ENCODE measurements at regions not wholly inside any gene's neighbourhood (a gene's known extent, or its start where the extent isn't known, plus 50 kb on each side); places are given as distances from the start of the nearest gene placed in this dataset.

DNA sequence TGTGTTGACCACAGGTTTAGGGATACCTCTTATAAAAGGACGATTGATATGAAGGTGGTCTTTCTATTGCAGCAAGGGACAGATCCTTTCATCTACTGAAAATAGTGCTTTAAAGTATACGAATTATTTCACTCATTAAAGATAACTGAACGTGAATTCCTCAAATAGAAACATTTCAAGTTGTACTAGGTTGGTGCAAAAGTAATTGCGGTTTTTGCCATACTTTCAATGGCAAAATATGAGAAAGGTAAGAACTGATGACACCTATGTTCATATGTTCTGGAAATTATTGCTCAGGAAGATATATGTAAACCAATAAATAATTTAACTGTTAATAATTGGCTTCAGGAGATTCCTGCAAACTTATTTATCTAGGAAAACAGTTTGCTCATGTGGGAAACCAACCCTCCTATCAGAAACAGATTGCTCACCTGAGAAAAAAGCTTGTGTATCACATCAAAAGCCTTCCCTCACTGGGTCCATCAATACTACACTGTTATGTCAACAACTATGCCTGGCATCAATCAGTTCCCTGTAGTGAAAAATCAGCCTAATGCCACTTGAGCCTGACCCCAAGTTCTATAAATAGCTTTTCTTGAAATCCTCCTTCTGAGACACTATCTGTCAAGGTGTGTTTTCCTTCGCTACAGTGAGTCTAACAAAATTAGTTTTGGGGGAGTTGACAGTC, 81.5 kb upstream of the ACSL3 start:
- Histone ChIP-seq H3K9me1 (replicated peaks; ENCODE audit: control insufficient read depth, extremely low read depth, insufficient read depth, low read length) (no peaks in the 10 kb centered on the region), H2AFZ (ENCODE audit: low read depth, low read length) (no peak overlapping the region), H3K27ac (ENCODE audit: insufficient read depth, low read depth, low read length) (no peak overlapping the region), H3K27me3 (ENCODE audit: control insufficient read depth in 2 of 2, insufficient read depth in 2 of 2, low read length in 2 of 2) (no peaks in the 10 kb centered on the region), H3K4me1 (ENCODE audit: control insufficient read depth, extremely low read depth, insufficient read depth, low read length) (no peaks in the 10 kb centered on the region), H4K20me1 (replicated peaks; ENCODE audit: control insufficient read depth, extremely low read depth, insufficient read depth, low read length) (no peaks in the 10 kb centered on the region), H3K36me3 (ENCODE audit: control insufficient read depth in 2 of 2, extremely low read depth in 1 of 2, insufficient read depth in 2 of 2, low read length in 2 of 2) (no peaks in the 10 kb centered on the region), H3K9ac (replicated peaks; ENCODE audit: extremely low read depth, insufficient read depth, low read length) (no peak overlapping the region), H3K79me2 (ENCODE audit: control insufficient read depth, insufficient read depth, low read length) (no peaks in the 10 kb centered on the region), H3K4me2 (ENCODE audit: insufficient read depth, low read length) (no peak overlapping the region), H3K9me3 (replicated peaks; ENCODE audit: control insufficient read depth, insufficient read depth, low read length) (no peaks in the 10 kb centered on the region), H3K4me3 (replicated peaks in 1 of 3; ENCODE audit: insufficient read depth in 1 of 3, low read depth in 1 of 3, low read length in 3 of 3) (no peak overlapping the region)
- ChIA-PET POLR2A (no interaction called here), CTCF (interaction anchor here (0.6 to 1.4 kb wide), 2 partner anchors 18 to 72 kb away, joined by 3 to 4 read pairs; no protein-coding TSS in a partner anchor)
- DNase-seq (ENCODE audit: low read depth, low spot score) = no peak
- intact Hi-C loops (cut with micrococcal nuclease) = no loop called here
- TF ChIP-seq POLR2AphosphoS5 (IDR thresholded peaks at IDR 0.05; ENCODE audit: insufficient read depth, low read depth, low read length) (no peak), CTCF (IDR thresholded peaks at IDR 0.05; ENCODE audit: extremely low read depth in 1 of 2, insufficient read depth in 1 of 2, low read depth in 1 of 2, low read length in 2 of 2) (no peak), GATA2 (IDR thresholded peaks at IDR 0.05; ENCODE audit: insufficient read depth, insufficient read length, low read depth, low read length) (no peak), FOS (IDR thresholded peaks at IDR 0.05; ENCODE audit: borderline replicate concordance, insufficient read depth, low read length) (no peak), POLR2A (IDR thresholded peaks at IDR 0.05; ENCODE audit: low read depth, low read length) (no peak), EZH2 (IDR thresholded peaks at IDR 0.05; ENCODE audit: borderline replicate concordance, low read depth, low read length, severe bottlenecking) (no peak), MYC (IDR thresholded peaks at IDR 0.05; ENCODE audit: low read depth, low read length) (no peak), JUN (IDR thresholded peaks at IDR 0.05; ENCODE audit: borderline replicate concordance, insufficient read depth, insufficient read length, low read depth) (no peak)
- TF ChIP-seq, protein P1, sequence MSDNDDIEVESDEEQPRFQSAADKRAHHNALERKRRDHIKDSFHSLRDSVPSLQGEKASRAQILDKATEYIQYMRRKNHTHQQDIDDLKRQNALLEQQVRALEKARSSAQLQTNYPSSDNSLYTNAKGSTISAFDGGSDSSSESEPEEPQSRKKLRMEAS (IDR thresholded peaks at IDR 0.05; ENCODE audit: insufficient read depth, insufficient read length) = no peak
- dilution Hi-C loops (cut with MboI; ENCODE audit: extremely low pct_ligation_motif_present, low sequenced_read_pairs) = no loop called here
- BruUV-seq (replicated peaks) = no TSS peak
- FAIRE-seq = no peak

Measured in endothelial cell of umbilical vein (primary cell).